ENCODE measurements at regions not wholly inside any gene's neighbourhood (a gene's known extent, or its start where the extent isn't known, plus 50 kb on each side); places are given as distances from the start of the nearest gene placed in this dataset.

DNA sequence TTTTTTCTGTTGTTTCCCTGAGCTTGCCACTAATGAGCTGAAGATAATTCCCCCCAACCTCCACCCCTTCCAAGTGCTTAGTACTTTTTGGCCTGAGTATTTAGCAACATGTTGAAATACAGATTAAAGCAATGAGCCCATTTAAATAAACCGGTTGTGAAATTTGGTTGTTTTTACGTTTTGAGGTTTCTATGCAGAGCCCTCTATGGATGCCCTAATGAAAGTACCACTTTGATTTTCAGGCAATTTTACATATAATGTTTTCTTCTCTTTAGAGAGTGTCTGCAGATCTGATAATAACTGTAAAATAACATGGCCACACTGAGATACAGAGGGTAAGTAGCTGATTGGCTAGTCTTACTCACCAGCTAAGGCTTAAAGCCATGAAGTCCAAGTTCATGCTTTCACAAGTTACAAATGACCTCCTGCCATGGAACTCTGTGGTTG, 139.4 kb upstream of the SLC7A14 start (continued):
- TF ChIP-seq CTBP2 (IDR thresholded peaks at IDR 0.05; ENCODE audit: borderline replicate concordance, insufficient read depth, insufficient read length, low read length) (no peak), RNF2 (IDR thresholded peaks at IDR 0.05; ENCODE audit: borderline replicate concordance, low read depth, low read length, missing control alignments, poor library complexity, severe bottlenecking) (no peak), NANOG (IDR thresholded peaks at IDR 0.05; ENCODE audit: insufficient read depth, low read depth, low read length, poor library complexity, severe bottlenecking) (no peak), KDM1A (IDR thresholded peaks at IDR 0.05; ENCODE audit: borderline replicate concordance, low read length) (no peak)
